Endodermal cell (in vitro differentiated cells): ENCODE measurements at regions not wholly inside any gene's neighbourhood (a gene's known extent, or its start where the extent isn't known, plus 50 kb on each side); places are given as distances from the start of the nearest gene placed in this dataset.

Experiments
- DNase-seq: peaks from one replicate; pipeline ENCODE4 v3.0.0-alpha.2; 2017
- H3K27ac ChIP-seq: 2 replicates; pipeline ENCODE4 v1.5.1; 2013; ENCODE audit warnings: mild to moderate bottlenecking, low read depth, low read length, moderate library complexity
- H3K27me3 ChIP-seq: 2 replicates; pipeline ENCODE4 v1.6.1; 2013; ENCODE audit warnings: mild to moderate bottlenecking, low read length, moderate library complexity; ENCODE audit not compliant: insufficient read depth, control insufficient read depth, poor library complexity, severe bottlenecking
- H3K36me3 ChIP-seq: 2 replicates; pipeline ENCODE4 v1.7.0; 2013; ENCODE audit warnings: mild to moderate bottlenecking, low read length, moderate library complexity; ENCODE audit not compliant: control insufficient read depth, insufficient read depth
- H3K4me1 ChIP-seq: one replicate; pipeline ENCODE4 v1.7.0; 2013; ENCODE audit warnings: low read length; ENCODE audit not compliant: control insufficient read depth, insufficient read depth
- H3K4me3 ChIP-seq: 2 replicates; pipeline ENCODE4 v1.5.1; 2013; ENCODE audit warnings: mild to moderate bottlenecking, low read length, moderate library complexity
- H3K9ac ChIP-seq: 2 replicates; pipeline ENCODE4 v1.6.1; 2013; ENCODE audit warnings: mild to moderate bottlenecking, low read length, moderate library complexity; ENCODE audit not compliant: poor library complexity, severe bottlenecking; ENCODE audit errors: extremely low read depth
- H3K9me3 ChIP-seq: 2 replicates; pipeline ENCODE4 v1.6.1; 2013; ENCODE audit warnings: mild to moderate bottlenecking, low read length, moderate library complexity; ENCODE audit not compliant: control insufficient read depth
- H3K27ac Mint-ChIP-seq: 2 replicates; pipeline ENCODE4 v1.8.0; 2020; ENCODE audit warnings: mixed read lengths
- H3K27me3 Mint-ChIP-seq: 2 replicates; pipeline ENCODE4 v1.8.0; 2021; ENCODE audit warnings: mild to moderate bottlenecking, mixed read lengths; ENCODE audit not compliant: insufficient read depth
- H3K36me3 Mint-ChIP-seq: 2 replicates; pipeline ENCODE4 v1.8.0; 2020; ENCODE audit warnings: low read depth, mixed read lengths
- H3K4me1 Mint-ChIP-seq: 2 replicates; pipeline ENCODE4 v1.8.0; 2020; ENCODE audit warnings: mixed read lengths
- H3K4me3 Mint-ChIP-seq: 2 replicates; pipeline ENCODE4 v1.8.0; 2020; ENCODE audit warnings: mild to moderate bottlenecking, moderate library complexity, mixed read lengths
- H3K9me3 Mint-ChIP-seq: 2 replicates; pipeline ENCODE4 v1.8.0; 2020; ENCODE audit warnings: mild to moderate bottlenecking, mixed read lengths
- CTCF ChIP-seq: fragments of 200-600 bp; sonication (generic); conservative IDR thresholded peaks from 2 replicates; pipeline ENCODE4 v1.5.0; 2021; ENCODE audit warnings: antibody characterized with exemption, mild to moderate bottlenecking
- WGBS, 2 experiments: methylation state at CpG; one replicate each; pipeline versions ENCODE4 v1.1.5 to v1.1.7; 2013; ENCODE audit warnings: missing lambda C conversion rate in 2 of 2, mixed read lengths in 1 of 2; ENCODE audit not compliant: insufficient coverage in 1 of 2, insufficient read length in 1 of 2; 5-methylcytosine and 5-hydroxymethylcytosine counted together

- no peak overlapping the region for H3K27ac Mint-ChIP-seq
- 92 to 98% methylated on average over 8 of the region's 8 CpGs for WGBS, 2 experiments
Observed at GRCh38 chr1:38336301-38336923, 289.8 kb upstream of the POU3F1 start.

GRCh38 chr1:38334930-38335592 is 288.5 kb upstream of the POU3F1 start:
- H3K27ac ChIP-seq: no peak overlapping the region
- peaks cover 2% of the 10 kb centered on the region for H3K4me1 Mint-ChIP-seq
- no peaks in the 10 kb centered on the region for H3K27me3 Mint-ChIP-seq

More at GRCh38 chr1:38336301-38336923, 289.8 kb upstream of the POU3F1 start:
- Mint-ChIP-seq H3K27me3 (no peaks in the 10 kb centered on the region), H3K36me3 (no peaks in the 10 kb centered on the region), H3K9me3 (no peaks in the 10 kb centered on the region), H3K4me3 (no peak overlapping the region), H3K4me1 (peaks cover 2% of the 10 kb centered on the region)
- Histone ChIP-seq H3K36me3 (no peaks in the 10 kb centered on the region), H3K27ac (no peak overlapping the region), H3K27me3 (no peaks in the 10 kb centered on the region), H3K9ac (no peak overlapping the region), H3K4me1 (no peaks in the 10 kb centered on the region), H3K4me3 (no peak overlapping the region), H3K9me3 (no peaks in the 10 kb centered on the region)
- no peak for TF ChIP-seq CTCF
- DNase-seq: no peak

GRCh38 chr1:38332649-38333310 is 286.2 kb upstream of the POU3F1 start:
- 91 to 92% methylated on average over 5 to 7 of the region's 7 CpGs for WGBS, 2 experiments
- no peak overlapping the region for H3K4me3 Mint-ChIP-seq

More at GRCh38 chr1:38334930-38335592, 288.5 kb upstream of the POU3F1 start:
- H3K36me3 ChIP-seq: no peaks in the 10 kb centered on the region
- TF ChIP-seq CTCF: no peak
- H3K9me3 ChIP-seq: no peaks in the 10 kb centered on the region
- no peak for DNase-seq
- H3K9ac ChIP-seq: no peak overlapping the region
- Mint-ChIP-seq H3K27ac (no peak overlapping the region), H3K36me3 (no peaks in the 10 kb centered on the region), H3K9me3 (no peaks in the 10 kb centered on the region), H3K4me3 (no peak overlapping the region)
- H3K4me1 ChIP-seq: no peaks in the 10 kb centered on the region
- H3K4me3 ChIP-seq: no peak overlapping the region
- WGBS, 2 experiments: 73 to 82% methylated on average over 3 to 5 of the region's 5 CpGs
- H3K27me3 ChIP-seq: no peaks in the 10 kb centered on the region

More at GRCh38 chr1:38332649-38333310, 286.2 kb upstream of the POU3F1 start:
- Mint-ChIP-seq H3K9me3 (no peaks in the 10 kb centered on the region), H3K27ac (no peak overlapping the region), H3K4me1 (no peaks in the 10 kb centered on the region), H3K27me3 (no peaks in the 10 kb centered on the region), H3K36me3 (no peaks in the 10 kb centered on the region)
- no peaks in the 10 kb centered on the region for H3K4me1 ChIP-seq
- no peak overlapping the region for H3K27ac ChIP-seq
- TF ChIP-seq CTCF: no peak
- H3K4me3 ChIP-seq: no peak overlapping the region
- no peaks in the 10 kb centered on the region for H3K27me3 ChIP-seq
- no peaks in the 10 kb centered on the region for H3K36me3 ChIP-seq
- H3K9ac ChIP-seq: no peak overlapping the region
- no peaks in the 10 kb centered on the region for H3K9me3 ChIP-seq
- DNase-seq: no peak
